H1 (cell line): ENCODE measurements at regions not wholly inside any gene's neighbourhood (a gene's known extent, or its start where the extent isn't known, plus 50 kb on each side); places are given as distances from the start of the nearest gene placed in this dataset.
"Not testable (repeated sequence)": the region's sequence is repeated elsewhere in the genome, so short reads cannot be mapped to it uniquely, and the experiment has no call there.

Experiments
- CTCF ChIA-PET: fragments of 300-600 bp; sonication (Branson Sonifier 250); formaldehyde crosslinking; loops from one replicate; lab custom pipeline; 2021; ENCODE audit not compliant: partially characterized antibody; lab: Charles Lee
- POLR2A ChIA-PET: fragments of 300-600 bp; sonication (Branson Sonifier 250); formaldehyde crosslinking; loops from one replicate; lab custom pipeline; 2021; ENCODE audit warnings: inconsistent platforms; ENCODE audit not compliant: partially characterized antibody; lab: Charles Lee
- DNase-seq, 2 experiments: peaks; one replicate each; pipeline versions ENCODE4 v3.0.0 to v3.0.0-alpha.2; 2010 to 2022; ENCODE audit warnings: low spot score in 2 of 2, low read depth in 1 of 2, mixed read lengths in 1 of 2
- FAIRE-seq: peaks from 2 replicates; lab custom pipeline; 2011; peaks lifted over from hg19 to GRCh38; lab: Jason Lieb, UNC
- H2AFZ ChIP-seq: 2 replicates; pipeline ENCODE4 v1.8.1; 2012; ENCODE audit warnings: low read length, inconsistent platforms
- H2AK5ac ChIP-seq: 2 replicates; pipeline ENCODE4 v1.6.1; 2013; ENCODE audit warnings: low read depth, low read length
- H2BK120ac ChIP-seq: replicated peaks from 2 replicates; pipeline ENCODE3; 2013; ENCODE audit warnings: low read depth, low read length, inconsistent platforms
- H2BK12ac ChIP-seq: 2 replicates; pipeline ENCODE4 v1.6.1; 2013; ENCODE audit warnings: low read depth, low read length
- H2BK15ac ChIP-seq: 2 replicates; pipeline ENCODE4 v1.6.1; 2013; ENCODE audit warnings: low read length
- H2BK20ac ChIP-seq: 2 replicates; pipeline ENCODE4 v1.6.1; 2013; ENCODE audit warnings: low read length
- H2BK5ac ChIP-seq: 2 replicates; pipeline ENCODE4 v1.6.1; 2013; ENCODE audit warnings: low read depth, low read length
- H3K14ac ChIP-seq: 2 replicates; pipeline ENCODE4 v1.6.1; 2013; ENCODE audit warnings: inconsistent platforms; ENCODE audit not compliant: insufficient read length
- H3K18ac ChIP-seq: 2 replicates; pipeline ENCODE4 v1.6.1; 2013; ENCODE audit warnings: low read length; ENCODE audit errors: extremely low read depth
- H3K23ac ChIP-seq: 2 replicates; pipeline ENCODE4 v1.6.1; 2013; ENCODE audit warnings: inconsistent platforms; ENCODE audit not compliant: insufficient read length
- H3K23me2 ChIP-seq: 2 replicates; pipeline ENCODE4 v1.6.1; 2013; ENCODE audit warnings: low read depth, low read length
- H3K27ac ChIP-seq: 2 replicates; pipeline ENCODE4 v1.6.1; 2011; ENCODE audit warnings: low read depth, low read length, inconsistent platforms
- H3K27me3 ChIP-seq, 4 experiments: replicated peaks in 1 of 4; 1 replicate in 1 of 4; 2 replicates in 3 of 4; pipeline versions ENCODE4 v1.6.1 to v1.8.1; 2011 to 2013; ENCODE audit warnings: low read length in 3 of 4, mild to moderate bottlenecking in 3 of 4, inconsistent platforms in 2 of 4, mixed read lengths in 2 of 4, moderate library complexity in 1 of 4; ENCODE audit not compliant: control insufficient read depth in 3 of 4, insufficient read depth in 3 of 4; ENCODE audit errors: extremely low read depth in 1 of 4
- H3K36me3 ChIP-seq, 4 experiments: 2 replicates each; pipeline versions ENCODE4 v1.6.1 to v1.8.1; 2011 to 2013; ENCODE audit warnings: mild to moderate bottlenecking in 4 of 4, low read length in 3 of 4, moderate library complexity in 2 of 4, control low read depth in 1 of 4, inconsistent platforms in 1 of 4; ENCODE audit not compliant: insufficient read depth in 4 of 4, control insufficient read depth in 2 of 4
- H3K4ac ChIP-seq: replicated peaks from 2 replicates; pipeline ENCODE3; 2013; ENCODE audit warnings: low read length, low read depth, mixed read lengths, inconsistent platforms; ENCODE audit not compliant: insufficient read length
- H3K4me1 ChIP-seq, 4 experiments: replicated peaks in 1 of 4; 1 replicate in 1 of 4; 2 replicates in 3 of 4; pipeline versions ENCODE4 v1.6.1 to v1.8.1; 2011 to 2013; ENCODE audit warnings: low read length in 3 of 4, inconsistent platforms in 2 of 4, mixed read lengths in 1 of 4; ENCODE audit not compliant: insufficient read depth in 4 of 4, control insufficient read depth in 3 of 4
- H3K4me2 ChIP-seq, 2 experiments: 2 replicates each; pipeline versions ENCODE4 v1.6.1 to v1.8.1; 2011 to 2013; ENCODE audit warnings: low read depth in 2 of 2, low read length in 2 of 2, control low read depth in 1 of 2, inconsistent platforms in 1 of 2, mild to moderate bottlenecking in 1 of 2; ENCODE audit not compliant: insufficient read depth in 1 of 2
- H3K4me3 ChIP-seq, 4 experiments: fragments of 200-600, 300-600 bp in 1 of 4; sonication (generic), shearing (Covaris generic), sonication (Bioruptor Twin) in 1 of 4; 2 replicates each; pipeline versions ENCODE4 v1.5.1 to v1.8.1; 2011 to 2016; ENCODE audit warnings: low read length in 4 of 4, low read depth in 3 of 4, control low read depth in 2 of 4, inconsistent platforms in 2 of 4, mild to moderate bottlenecking in 2 of 4, mixed read lengths in 1 of 4, moderate library complexity in 1 of 4; ENCODE audit not compliant: insufficient read depth in 2 of 4; ENCODE audit errors: extremely low read depth in 1 of 4
- H3K56ac ChIP-seq: replicated peaks from 2 replicates; pipeline ENCODE3; 2013; ENCODE audit warnings: low read depth, mild to moderate bottlenecking, mixed read lengths, low read length, inconsistent platforms; ENCODE audit not compliant: insufficient read length
- H3K79me1 ChIP-seq: 2 replicates; pipeline ENCODE4 v1.6.1; 2013; ENCODE audit warnings: low read depth, low read length, control low read depth
- H3K79me2 ChIP-seq, 2 experiments: 2 replicates each; pipeline versions ENCODE4 v1.6.1 to v1.8.1; 2012 to 2013; ENCODE audit warnings: low read length in 2 of 2, mild to moderate bottlenecking in 2 of 2, inconsistent platforms in 1 of 2; ENCODE audit not compliant: insufficient read depth in 2 of 2, control insufficient read depth in 1 of 2
- H3K9ac ChIP-seq, 4 experiments: replicated peaks in 1 of 4; 1 replicate in 1 of 4; 2 replicates in 3 of 4; pipeline versions ENCODE4 v1.6.1 to v1.8.1; 2011 to 2013; ENCODE audit warnings: low read depth in 3 of 4, low read length in 3 of 4, control low read depth in 2 of 4, mild to moderate bottlenecking in 2 of 4, moderate library complexity in 2 of 4, inconsistent platforms in 1 of 4; ENCODE audit errors: extremely low read depth in 1 of 4
- H3K9me3 ChIP-seq, 2 experiments: 2 replicates each; pipeline versions ENCODE4 v1.6.1 to v1.8.1; 2012 to 2013; ENCODE audit warnings: mild to moderate bottlenecking in 2 of 2, moderate library complexity in 2 of 2, control low read depth in 1 of 2, inconsistent platforms in 1 of 2, low read depth in 1 of 2, low read length in 1 of 2, mixed read lengths in 1 of 2; ENCODE audit not compliant: insufficient read depth in 2 of 2
- H4K20me1 ChIP-seq, 2 experiments: replicated peaks in 1 of 2; 2 replicates each; pipeline versions ENCODE3 to v1.8.1; 2011 to 2013; ENCODE audit warnings: inconsistent platforms in 2 of 2, low read length in 2 of 2, mild to moderate bottlenecking in 1 of 2; ENCODE audit not compliant: insufficient read depth in 2 of 2, control insufficient read depth in 1 of 2
- H4K5ac ChIP-seq: 2 replicates; pipeline ENCODE4 v1.6.1; 2013; ENCODE audit warnings: low read length, low read depth, mixed read lengths, inconsistent platforms; ENCODE audit not compliant: insufficient read length
- H4K8ac ChIP-seq: 2 replicates; pipeline ENCODE4 v1.8.0; 2013; ENCODE audit warnings: mild to moderate bottlenecking, moderate library complexity, low read length, inconsistent platforms; ENCODE audit not compliant: insufficient read depth; ENCODE audit errors: extremely low read depth
- H4K91ac ChIP-seq: replicated peaks from 2 replicates; pipeline ENCODE3; 2013; ENCODE audit warnings: low read length, mixed read lengths, inconsistent platforms; ENCODE audit not compliant: insufficient read length
- WGBS, 2 experiments: shearing (Covaris generic) in 1 of 2; methylation state at CpG; one replicate each; pipeline versions ENCODE4 v1.1.6 to v1.1.7; 2013 to 2015; ENCODE audit warnings: low lambda C conversion rate in 2 of 2, mixed read lengths in 2 of 2, inconsistent platforms in 1 of 2, low coverage in 1 of 2, missing lambda C conversion rate in 1 of 2; ENCODE audit not compliant: insufficient replicate concordance in 2 of 2, insufficient coverage in 1 of 2, insufficient read length in 1 of 2; ENCODE audit errors: extremely low coverage in 1 of 2, missing lambda C conversion rate in 1 of 2; 5-methylcytosine and 5-hydroxymethylcytosine counted together

GRCh38 chrX:34230156-34230555 lies 98.0 kb upstream of the FAM47A start:
- H3K9me3 ChIP-seq, H3K56ac ChIP-seq, H3K79me2 ChIP-seq, H2BK20ac ChIP-seq, H3K36me3 ChIP-seq, H2BK15ac ChIP-seq, H3K23ac ChIP-seq, POLR2A ChIA-PET, H4K5ac ChIP-seq, H3K79me1 ChIP-seq, H3K18ac ChIP-seq, CTCF ChIA-PET, H3K4me1 ChIP-seq, DNase-seq, H2BK12ac ChIP-seq, H3K9ac ChIP-seq, H2AFZ ChIP-seq, H3K27ac ChIP-seq, H3K23me2 ChIP-seq, H3K4ac ChIP-seq, H3K27me3 ChIP-seq, H3K4me2 ChIP-seq, H4K8ac ChIP-seq, H2AK5ac ChIP-seq, H4K91ac ChIP-seq, FAIRE-seq, H3K14ac ChIP-seq, H3K4me3 ChIP-seq, H2BK120ac ChIP-seq, H2BK5ac ChIP-seq, H4K20me1 ChIP-seq: not testable (repeated sequence)
- 93% methylated on average over 4 of the region's 6 CpGs; no CpG with 5 or more reads in 1 of the 2 experiments for WGBS, 2 experiments
